K562 (cell line): ENCODE measurements at regions not wholly inside any gene's neighbourhood (a gene's known extent, or its start where the extent isn't known, plus 50 kb on each side); places are given as distances from the start of the nearest gene placed in this dataset.

Experiments used
- ATF1 ChIP-seq, 2 experiments: fragments of 450-650 bp in 1 of 2; IDR thresholded peaks; 2 replicates each; pipeline ENCODE4 v1.6.1; 2016; ENCODE audit warnings: missing compliant biosample characterization in 1 of 2, missing genetic modification characterization in 1 of 2
- ELF4 ChIP-seq: fragments of 450-650 bp; formaldehyde crosslinking; IDR thresholded peaks from 2 replicates; pipeline ENCODE4 v1.4.0; 2022; ENCODE audit warnings: missing genetic modification characterization
- ZNF395 ChIP-seq: fragments of 200-800 bp; sonication (Bioruptor generic); IDR thresholded peaks from 2 replicates; pipeline ENCODE4 v1.6.1; 2017; ENCODE audit warnings: missing genetic modification characterization, missing compliant biosample characterization
- ZNF518B ChIP-seq: fragments of 250-450 bp; sonication (Bioruptor Pico); IDR thresholded peaks from 2 replicates; pipeline ENCODE4 v1.5.0; 2021; ENCODE audit warnings: mild to moderate bottlenecking, moderate library complexity
- ZNF79 ChIP-seq: fragments of 250-450 bp; sonication (Bioruptor Pico); IDR thresholded peaks from 2 replicates; pipeline ENCODE4 v1.4.0; 2020; ENCODE audit warnings: low read depth, mild to moderate bottlenecking, moderate library complexity

GRCh38 chr7:40799-41750 lies 151.3 kb upstream of the FAM20C start (continued):
- TF ChIP-seq ZNF395 (CRISPR knock-in tag) (no peak), ATF1 (CRISPR knock-in tag; IDR thresholded peaks at IDR 0.05) (no peak), ATF1 (tag; IDR thresholded peaks at IDR 0.05) (no peak), ELF4 (CRISPR knock-in tag) (no peak), ZNF518B (no peak), ZNF79 (CRISPR knock-in tag) (no peak)
- TF ChIP-seq, all 486 proteins: peak for 0
